AG04450 (cell line): ENCODE measurements at regions not wholly inside any gene's neighbourhood (a gene's known extent, or its start where the extent isn't known, plus 50 kb on each side); places are given as distances from the start of the nearest gene placed in this dataset.
"Not testable (repeated sequence)": the region's sequence is repeated elsewhere in the genome, so short reads cannot be mapped to it uniquely, and the experiment has no call there.

Experiments
- CTCF ChIA-PET: fragments of 300-600, 350-600 bp; formaldehyde crosslinking; extraction: SDS; loops from one replicate; lab custom pipeline; 2022; ENCODE audit warnings: antibody characterized with exemption, inconsistent platforms; lab: Charles Lee
- POLR2A ChIA-PET: fragments of 350-600 bp; formaldehyde crosslinking; extraction: SDS; loops from one replicate; lab custom pipeline; 2021; ENCODE audit warnings: antibody characterized with exemption, inconsistent platforms; lab: Yijun Ruan, JAX
- DNase-seq: peaks from one replicate; pipeline ENCODE4 v3.0.0-alpha.2; 2011; ENCODE audit warnings: low read depth, low spot score
- H3K27ac ChIP-seq: one replicate; pipeline ENCODE4 v1.5.1; 2012; ENCODE audit warnings: low read depth, low read length, control low read depth
- H3K27me3 ChIP-seq: one replicate; pipeline ENCODE4 v1.6.0; 2012; ENCODE audit warnings: low read length; ENCODE audit not compliant: control insufficient read depth, insufficient read depth
- H3K4me3 ChIP-seq: 2 replicates; pipeline ENCODE4 v1.5.1; 2011; ENCODE audit warnings: mild to moderate bottlenecking, low read depth, low read length, control low read depth
- H3K9me3 ChIP-seq: 2 replicates; pipeline ENCODE4 v1.5.1; 2012; ENCODE audit warnings: low read length; ENCODE audit not compliant: control insufficient read depth, insufficient read depth

DNA sequence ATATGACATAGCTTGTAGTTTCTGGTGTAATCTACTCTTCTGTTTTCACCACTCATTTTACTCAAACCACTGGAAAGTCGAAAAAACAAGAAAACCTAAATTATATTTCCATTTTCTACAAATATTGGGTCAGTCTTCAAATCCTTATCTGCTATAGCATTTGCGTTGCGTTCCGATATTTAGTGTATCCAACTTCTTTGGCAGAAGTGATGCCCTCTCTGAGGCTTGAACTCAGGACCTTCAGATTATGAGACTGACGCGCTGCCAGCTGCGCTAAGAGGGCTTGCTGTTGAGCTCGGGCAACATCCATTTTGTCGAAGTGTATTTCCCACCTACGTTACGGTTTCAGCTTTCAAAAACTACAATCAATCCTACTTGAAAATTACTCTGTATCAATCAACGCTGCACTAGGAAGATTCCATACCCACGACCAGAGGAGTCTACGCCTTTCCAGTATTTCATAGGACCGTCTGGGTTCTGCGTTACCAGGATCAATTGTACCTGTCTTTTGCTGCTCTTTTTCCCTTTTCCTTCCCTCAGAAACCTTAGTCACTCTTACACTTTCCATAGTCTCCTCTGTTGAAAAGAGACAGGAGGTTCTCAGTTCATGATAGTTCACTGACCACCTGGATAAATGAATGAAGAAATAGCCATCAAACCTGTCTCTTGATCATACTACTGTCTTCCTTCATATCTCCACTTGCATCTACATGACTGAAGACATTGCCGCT is 140.5 kb upstream of the ZNF322 start:
- H3K4me3 ChIP-seq, H3K27me3 ChIP-seq, H3K9me3 ChIP-seq, H3K27ac ChIP-seq, CTCF ChIA-PET, DNase-seq, POLR2A ChIA-PET: not testable (repeated sequence)

DNA sequence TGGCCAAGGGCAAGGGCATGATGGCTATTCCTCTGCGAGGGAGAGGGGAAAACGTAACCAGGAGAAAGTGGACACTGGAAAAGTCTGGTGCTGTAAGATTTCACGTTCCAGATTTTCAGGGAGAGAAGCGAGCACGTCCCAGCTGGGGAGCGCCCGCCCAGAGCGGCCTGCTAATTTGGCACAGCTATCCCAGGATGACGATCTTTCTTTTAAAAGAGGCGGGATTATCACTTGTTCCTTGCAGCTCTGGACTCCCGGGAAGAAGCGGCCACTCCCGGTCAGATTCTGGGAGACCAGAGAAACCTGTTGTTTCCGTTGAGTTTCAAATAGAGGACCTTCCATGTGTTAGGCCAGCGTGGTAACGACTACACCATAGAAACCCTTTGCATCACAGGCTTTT is 144.2 kb upstream of the ZNF322 start:
- DNase-seq, POLR2A ChIA-PET, H3K4me3 ChIP-seq: not testable (repeated sequence)

DNA sequence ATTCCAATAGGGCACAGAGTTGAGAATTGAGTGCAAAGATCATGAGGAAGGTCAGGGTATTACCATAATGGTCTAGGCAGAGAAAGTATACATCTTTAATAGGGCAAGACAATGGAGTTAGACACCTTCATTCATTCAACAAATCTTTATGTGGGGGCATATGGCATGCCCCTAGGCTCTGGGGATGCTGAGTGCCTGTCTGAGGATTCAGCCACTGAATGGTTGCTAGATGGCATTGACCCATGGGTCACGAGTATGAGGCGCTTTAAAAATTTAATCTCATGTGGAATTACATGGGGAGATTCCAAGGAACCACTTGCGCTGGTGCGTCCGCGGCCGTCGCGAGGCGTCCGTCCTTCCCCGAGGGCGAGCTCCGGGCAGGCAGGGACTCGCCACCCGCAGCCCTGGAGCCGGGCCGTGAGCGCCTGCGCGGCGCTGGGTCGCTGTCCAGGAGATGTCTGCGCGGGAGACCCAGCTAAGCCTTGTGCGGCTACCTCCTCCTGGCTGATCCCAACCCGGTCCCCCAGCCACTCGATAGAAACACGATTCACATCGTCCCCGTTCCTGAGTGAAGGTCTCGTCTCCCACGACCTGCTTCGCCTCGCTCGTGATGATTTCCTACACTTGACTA is 152.1 kb upstream of the ZNF322 start:
- CTCF ChIA-PET, H3K27me3 ChIP-seq, H3K4me3 ChIP-seq, H3K27ac ChIP-seq, POLR2A ChIA-PET, DNase-seq, H3K9me3 ChIP-seq: not testable (repeated sequence)

More for the DNA sequence above, 144.2 kb upstream of the ZNF322 start:
- H3K27ac ChIP-seq, H3K9me3 ChIP-seq, H3K27me3 ChIP-seq, CTCF ChIA-PET: not testable (repeated sequence)

DNA sequence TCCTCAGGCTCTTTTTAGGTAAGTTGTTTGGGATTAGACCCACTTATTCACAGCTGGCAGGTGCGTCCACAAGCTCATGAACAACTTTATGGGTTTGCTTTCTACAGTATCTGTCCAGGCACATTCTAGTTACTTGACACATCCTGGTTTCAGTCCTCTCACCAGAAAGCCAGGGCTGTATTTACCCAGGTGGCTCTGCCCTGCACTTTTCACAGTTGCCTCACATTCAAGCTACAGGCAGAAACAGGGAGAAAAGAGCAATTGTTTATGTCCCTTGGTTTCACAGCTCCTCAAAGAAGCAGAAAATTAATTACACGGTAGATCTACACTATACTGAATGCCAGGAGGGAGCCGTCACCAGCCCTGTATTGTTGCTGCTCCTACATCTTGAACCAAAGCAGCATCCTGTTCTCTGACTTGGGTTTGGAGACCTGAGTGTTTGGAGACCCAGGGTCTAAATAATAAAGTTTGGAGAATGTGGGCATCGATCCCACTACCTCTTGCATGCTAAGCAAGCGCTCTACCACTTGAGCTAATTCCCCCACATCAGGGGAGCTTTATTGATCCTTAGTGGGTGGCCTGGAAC is 159.2 kb upstream of the ZNF322 start:
- DNase-seq, H3K27ac ChIP-seq, POLR2A ChIA-PET, CTCF ChIA-PET, H3K9me3 ChIP-seq, H3K27me3 ChIP-seq, H3K4me3 ChIP-seq: not testable (repeated sequence)

DNA sequence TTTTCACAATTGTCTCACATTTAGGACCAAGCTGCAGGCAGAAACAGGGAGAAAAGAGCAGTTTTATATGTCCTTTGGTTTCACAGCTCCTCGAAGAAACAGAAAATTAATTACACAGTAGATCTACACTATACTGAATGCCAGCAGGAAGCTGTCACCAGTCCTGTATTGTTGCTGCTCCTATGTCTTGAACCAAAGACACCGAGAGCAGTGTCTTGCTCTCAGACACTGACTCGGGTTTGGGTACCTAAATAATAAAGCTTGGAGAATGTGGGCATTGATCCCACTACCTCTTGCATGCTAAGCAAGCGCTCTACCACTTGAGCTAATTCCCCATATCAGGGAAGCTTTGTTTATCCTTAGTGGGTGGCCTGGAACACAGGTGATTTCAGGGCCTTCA is 168.4 kb upstream of the ZNF322 start:
- DNase-seq, H3K27ac ChIP-seq, POLR2A ChIA-PET, H3K27me3 ChIP-seq, CTCF ChIA-PET, H3K4me3 ChIP-seq, H3K9me3 ChIP-seq: not testable (repeated sequence)

DNA sequence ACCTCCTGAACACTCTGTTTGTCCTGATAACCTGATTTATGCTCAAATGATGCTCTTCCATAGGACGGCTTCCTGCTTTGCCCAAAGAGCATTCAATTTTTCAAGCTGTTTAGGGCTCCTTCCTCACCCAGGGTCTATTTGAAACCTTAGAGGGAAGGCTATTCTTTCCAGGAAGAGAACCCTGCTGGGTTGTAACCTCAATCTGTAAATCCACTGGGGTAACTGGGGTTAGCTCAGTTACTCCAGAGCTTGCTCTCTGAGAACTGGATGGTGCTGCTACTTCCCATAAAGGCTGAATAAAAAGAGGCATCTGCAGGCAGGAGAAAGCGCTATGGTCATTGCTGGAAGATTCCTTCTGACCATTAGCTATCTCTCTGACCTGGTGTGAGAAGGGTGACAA is 169.9 kb upstream of the ZNF322 start:
- POLR2A ChIA-PET, CTCF ChIA-PET, H3K27ac ChIP-seq, H3K4me3 ChIP-seq, H3K9me3 ChIP-seq, H3K27me3 ChIP-seq, DNase-seq: not testable (repeated sequence)

DNA sequence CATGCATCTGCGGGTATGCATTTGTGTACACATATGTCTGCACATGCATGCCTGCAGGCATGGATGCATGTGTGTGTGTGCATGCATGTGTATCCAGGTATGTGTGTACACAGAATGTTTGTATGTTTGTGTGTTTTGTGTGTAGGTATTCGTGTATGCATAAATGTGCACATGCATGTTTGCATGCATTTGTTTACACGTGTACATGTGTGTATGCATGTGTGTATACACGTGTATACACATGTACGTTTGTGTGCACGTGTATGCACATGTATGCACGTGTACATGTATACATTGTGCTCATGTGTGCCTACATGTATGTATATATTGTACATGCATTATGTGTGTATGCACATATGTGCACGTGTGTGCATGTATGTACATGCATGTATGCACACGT is 171.4 kb upstream of the ZNF322 start:
- H3K27me3 ChIP-seq, H3K27ac ChIP-seq, H3K9me3 ChIP-seq, POLR2A ChIA-PET, DNase-seq, H3K4me3 ChIP-seq, CTCF ChIA-PET: not testable (repeated sequence)

DNA sequence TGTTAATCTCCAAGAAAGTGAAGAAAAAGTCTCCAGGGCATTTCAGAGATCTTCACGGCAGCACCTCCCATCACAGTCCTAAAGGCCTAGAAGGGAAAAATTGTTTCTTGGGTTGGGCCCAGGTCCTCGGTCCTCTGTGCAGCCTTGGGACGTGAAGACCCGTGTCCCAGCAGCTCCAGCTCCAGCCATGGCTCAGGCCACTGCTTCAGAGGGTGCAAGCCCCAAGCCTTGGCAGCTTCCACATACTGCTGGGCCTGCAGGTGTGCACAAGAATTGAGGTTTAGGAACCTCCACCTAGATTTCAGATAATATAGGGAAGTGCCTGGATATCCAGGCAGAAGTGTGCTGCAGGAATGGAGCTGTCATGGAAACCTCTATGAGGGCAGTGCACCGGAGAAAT is 176.2 kb upstream of the ZNF322 start:
- H3K27me3 ChIP-seq, H3K4me3 ChIP-seq, H3K9me3 ChIP-seq, DNase-seq, CTCF ChIA-PET, H3K27ac ChIP-seq, POLR2A ChIA-PET: not testable (repeated sequence)

DNA sequence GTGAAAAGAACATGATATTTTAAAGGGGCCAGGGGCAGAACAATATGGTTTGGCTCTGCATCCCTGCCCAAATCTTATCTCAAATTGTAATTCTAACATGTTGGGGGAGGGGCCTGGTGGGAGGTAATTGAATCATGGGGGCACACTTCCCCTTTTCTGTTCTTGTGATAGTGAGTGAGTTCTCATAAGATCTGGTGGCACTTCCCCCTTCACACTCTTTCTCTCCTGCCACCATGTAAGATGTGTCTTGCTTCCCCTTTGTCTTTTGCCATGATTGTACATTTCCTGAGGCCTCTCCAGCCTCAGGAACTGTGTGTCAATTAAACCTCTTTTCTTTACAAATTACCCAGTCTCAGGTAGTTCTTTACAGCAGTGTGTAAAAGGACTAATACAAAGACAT is 177.1 kb upstream of the ZNF322 start:
- CTCF ChIA-PET, H3K9me3 ChIP-seq, DNase-seq, H3K27me3 ChIP-seq, H3K27ac ChIP-seq, H3K4me3 ChIP-seq, POLR2A ChIA-PET: not testable (repeated sequence)

DNA sequence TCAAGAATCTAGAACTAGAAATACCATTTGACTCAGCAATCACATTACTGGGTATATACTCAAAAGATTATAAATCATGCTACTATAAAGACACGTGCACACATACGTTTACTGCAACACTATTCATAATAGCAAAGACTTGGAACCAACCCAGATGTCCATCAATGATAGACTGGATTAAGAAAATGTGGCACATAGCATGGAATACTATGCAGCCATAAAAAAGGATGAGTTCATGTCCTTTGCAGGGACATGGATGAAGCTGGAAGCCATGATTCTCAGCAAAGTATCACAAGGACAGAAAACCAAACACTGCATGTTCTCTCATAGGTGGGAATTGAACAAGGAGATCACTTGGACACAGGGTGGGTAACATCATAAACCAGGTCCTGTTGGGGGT is 185.3 kb upstream of the ZNF322 start:
- H3K27me3 ChIP-seq, H3K9me3 ChIP-seq, H3K27ac ChIP-seq, H3K4me3 ChIP-seq, POLR2A ChIA-PET, DNase-seq, CTCF ChIA-PET: not testable (repeated sequence)

DNA sequence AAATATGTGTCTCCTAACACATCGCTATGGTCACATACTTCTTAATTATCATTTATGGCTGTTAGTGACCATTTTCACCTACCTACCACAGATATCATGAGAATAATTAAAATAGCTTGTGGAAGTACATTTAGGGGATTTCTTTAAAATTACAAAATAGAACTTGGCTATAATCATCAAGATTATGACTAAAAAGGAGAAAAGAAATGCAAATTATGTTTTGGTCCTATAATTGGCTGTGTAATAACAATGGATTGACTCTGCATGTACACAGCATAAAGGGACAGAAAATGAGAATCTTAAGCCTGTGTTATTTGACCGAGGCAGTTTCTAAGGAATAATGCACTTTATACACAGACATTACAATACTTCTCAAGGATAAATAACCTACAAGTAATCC is 197.7 kb upstream of the ZNF322 start:
- CTCF ChIA-PET, H3K9me3 ChIP-seq, DNase-seq, POLR2A ChIA-PET, H3K27ac ChIP-seq, H3K27me3 ChIP-seq, H3K4me3 ChIP-seq: not testable (repeated sequence)

DNA sequence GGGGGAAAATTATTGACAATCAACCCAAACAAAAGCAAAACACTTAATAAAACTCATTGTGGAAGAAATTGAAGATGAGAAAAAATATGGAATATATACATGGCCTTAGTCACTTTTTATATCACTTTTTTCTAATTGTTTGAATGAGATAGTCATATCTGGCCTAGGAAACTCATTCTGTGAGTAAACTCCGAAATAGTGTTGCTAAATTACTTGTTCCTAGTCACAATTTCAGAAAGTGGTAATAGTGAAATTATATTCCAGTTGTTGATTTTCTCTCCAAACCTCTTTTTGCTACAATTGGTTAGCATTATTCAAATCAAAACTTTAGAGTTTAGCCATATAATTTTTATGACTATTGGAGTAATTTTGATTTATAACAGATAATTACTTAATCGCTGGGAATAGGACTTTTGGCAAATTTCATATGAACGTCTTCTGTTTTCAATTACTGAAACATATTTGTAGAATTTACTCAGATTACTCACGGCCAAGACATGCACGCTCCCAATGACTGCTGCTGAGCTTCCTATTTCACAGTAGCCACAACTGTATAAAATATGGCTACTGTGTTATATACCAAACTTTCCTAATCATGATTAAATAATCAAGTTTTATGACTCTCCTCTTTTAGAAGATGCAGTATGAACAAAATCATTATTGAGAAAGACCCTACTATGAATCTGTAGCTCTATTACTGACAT is 199.7 kb upstream of the ZNF322 start:
- H3K4me3 ChIP-seq, POLR2A ChIA-PET, CTCF ChIA-PET: not testable (repeated sequence)

More for the DNA sequence above, 199.7 kb upstream of the ZNF322 start:
- not testable (repeated sequence) for H3K27ac ChIP-seq, H3K9me3 ChIP-seq, H3K27me3 ChIP-seq, DNase-seq
